GM19238 (cell line): ENCODE measurements at regions not wholly inside any gene's neighbourhood (a gene's known extent, or its start where the extent isn't known, plus 50 kb on each side); places are given as distances from the start of the nearest gene placed in this dataset.

Experiments
- DNase-seq: peaks from one replicate; pipeline ENCODE4 v3.0.0; 2011; ENCODE audit warnings: low spot score; ENCODE audit not compliant: insufficient read length

DNA sequence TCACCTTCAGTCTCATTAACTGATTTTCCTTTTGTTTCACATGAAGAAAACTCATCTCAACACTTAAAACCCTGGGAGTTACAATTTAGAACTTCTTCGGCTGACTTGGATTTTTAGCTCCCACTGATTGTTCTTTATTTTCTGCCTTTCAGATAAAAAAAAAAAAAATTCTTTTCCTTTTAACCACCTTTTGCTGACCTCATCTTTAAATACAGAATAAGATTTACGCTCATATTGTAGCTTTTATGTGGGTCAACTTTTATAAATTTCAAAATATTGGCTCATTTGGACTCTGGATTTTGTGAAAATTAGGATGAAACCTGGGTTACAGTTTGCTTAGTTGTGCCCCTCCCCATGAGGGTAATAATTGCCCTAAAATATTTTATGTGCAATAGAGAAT is 659.3 kb downstream of the ZNF674 start:
- DNase-seq = no peak

DNA sequence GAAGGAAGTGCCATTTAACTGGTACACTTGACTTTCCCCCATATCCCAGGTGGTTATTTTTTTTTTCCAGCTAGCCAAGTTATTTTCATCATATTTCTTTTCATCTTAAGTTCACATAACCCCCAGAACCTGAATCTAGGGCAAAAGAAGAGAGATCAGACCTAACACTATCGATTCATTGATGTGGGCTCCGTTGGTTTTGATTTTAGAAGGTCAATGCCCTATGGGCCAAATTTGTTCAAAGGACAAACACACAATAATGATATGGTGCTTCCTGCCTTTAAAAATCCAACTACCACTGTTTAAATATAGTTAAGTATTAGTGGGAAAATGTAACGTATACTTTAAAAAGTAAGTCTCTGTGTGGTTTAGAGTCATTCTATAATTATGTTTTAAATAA is 665.7 kb downstream of the ZNF674 start:
- DNase-seq = no peak

DNA sequence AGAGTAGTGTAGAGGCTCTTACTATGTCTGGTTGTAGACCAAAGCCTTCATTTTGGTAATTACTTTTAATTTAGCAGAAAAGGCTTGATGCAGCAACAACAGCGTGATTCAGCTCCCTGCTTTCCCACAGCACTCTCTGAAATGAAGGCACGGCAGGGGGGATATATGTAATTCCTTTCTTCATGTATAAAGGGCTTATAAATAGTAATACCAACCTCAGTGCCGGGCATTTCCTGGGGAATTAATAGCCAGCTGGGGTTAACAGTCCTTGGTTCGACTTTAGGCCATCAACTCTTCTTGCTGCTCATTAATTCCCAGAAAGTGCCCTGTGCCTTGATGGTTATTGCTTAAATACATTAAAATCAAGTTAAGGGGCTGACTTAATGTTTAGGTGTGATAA is 669.0 kb downstream of the ZNF674 start:
- DNase-seq = no peak

DNA sequence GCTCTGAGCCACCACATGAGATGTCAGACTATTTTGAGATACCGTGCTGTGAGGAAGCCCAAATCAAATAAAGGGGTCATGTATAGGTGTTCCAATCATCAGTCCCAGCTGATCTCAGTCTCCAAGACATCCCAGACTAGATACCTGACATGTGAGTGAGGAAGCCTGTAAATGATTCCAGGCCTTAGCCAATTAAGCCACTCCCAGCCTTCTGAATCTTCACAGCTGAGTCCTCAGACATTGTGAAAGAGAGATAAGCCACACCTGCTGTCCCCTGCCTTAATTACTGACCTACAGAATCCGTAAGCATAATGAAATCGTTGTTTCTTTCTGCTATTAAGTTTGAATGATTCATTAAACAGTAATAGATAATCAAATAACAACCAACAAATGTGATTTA is 671.4 kb downstream of the ZNF674 start:
- no peak for DNase-seq

DNA sequence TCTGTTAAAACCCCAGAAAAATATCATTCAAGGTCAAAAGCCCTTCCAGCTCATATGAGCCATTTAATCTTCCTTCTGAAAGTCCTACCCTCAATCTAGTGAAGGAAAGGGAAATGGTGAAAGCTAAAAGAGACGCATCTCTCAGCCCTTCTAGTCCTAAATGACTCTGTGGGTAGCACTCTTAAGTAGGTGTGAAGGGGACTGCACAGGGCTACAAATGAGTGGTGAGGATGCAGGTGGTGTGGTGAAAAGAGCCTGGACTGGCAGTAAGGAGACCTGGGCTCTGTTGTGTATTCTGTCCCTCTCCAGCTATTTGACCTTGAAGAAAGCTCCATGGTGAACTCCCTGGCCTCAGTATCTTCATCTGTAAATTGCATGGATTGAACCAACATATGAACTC is 671.8 kb upstream of the DIPK2B start:
- no peak for DNase-seq

DNA sequence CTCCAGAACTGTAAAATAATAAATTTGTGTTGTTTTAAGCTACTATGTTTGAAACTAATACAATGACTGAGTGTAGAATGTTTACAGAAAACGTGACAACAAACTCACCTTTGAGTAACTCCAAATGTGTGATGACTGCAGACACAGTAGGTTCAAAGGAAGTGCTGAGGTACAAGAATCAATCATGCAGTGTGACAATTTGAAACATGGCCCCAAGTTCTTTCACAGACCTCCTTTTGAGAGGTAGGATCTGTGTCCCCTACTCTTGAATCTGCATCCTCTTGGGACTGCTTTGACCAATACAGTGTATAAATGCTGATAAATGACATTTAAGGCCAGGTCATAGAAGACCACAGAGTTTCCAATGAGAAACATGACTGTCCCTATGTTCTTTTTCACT is 667.7 kb upstream of the DIPK2B start:
- DNase-seq = no peak

DNA sequence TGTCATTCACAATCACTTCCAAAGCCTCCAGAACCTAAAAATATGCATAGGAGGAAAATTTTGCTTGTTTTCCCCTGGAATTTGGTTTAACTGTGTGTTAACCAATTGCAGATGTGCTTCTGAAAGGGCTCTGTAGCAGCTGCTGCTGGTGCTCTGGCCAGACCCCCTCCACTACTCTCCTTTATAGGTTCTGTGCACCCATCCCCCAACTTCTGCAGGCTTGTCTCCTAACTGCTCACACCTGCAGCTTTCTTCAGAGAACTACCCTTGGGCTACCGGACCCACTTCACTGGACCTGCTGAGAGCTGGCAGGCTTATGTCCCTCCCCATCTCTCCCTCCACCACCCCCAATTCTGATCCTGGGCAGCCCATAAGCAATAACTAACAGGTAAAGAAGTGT is 662.1 kb upstream of the DIPK2B start:
- DNase-seq = no peak

DNA sequence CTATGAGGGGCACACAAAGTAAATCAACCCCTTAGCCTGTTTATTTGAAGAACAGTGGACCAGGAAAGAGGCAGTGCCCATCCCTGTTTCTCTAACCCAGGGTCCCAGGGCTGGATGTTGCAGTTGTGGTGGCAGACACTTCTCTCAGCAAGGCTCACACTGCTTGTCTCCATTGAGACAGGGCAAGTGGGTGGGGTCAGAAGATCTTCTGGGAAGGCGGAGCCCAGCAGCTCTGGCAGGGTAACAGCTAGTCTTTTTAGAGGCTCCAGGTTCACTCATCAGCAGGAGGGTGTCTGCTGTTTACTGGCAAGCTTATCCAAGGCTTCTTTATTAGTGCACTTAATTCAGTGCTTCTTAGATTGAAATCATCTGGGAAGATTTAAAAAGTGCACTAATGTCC is 659.8 kb upstream of the DIPK2B start:
- DNase-seq = no peak

DNA sequence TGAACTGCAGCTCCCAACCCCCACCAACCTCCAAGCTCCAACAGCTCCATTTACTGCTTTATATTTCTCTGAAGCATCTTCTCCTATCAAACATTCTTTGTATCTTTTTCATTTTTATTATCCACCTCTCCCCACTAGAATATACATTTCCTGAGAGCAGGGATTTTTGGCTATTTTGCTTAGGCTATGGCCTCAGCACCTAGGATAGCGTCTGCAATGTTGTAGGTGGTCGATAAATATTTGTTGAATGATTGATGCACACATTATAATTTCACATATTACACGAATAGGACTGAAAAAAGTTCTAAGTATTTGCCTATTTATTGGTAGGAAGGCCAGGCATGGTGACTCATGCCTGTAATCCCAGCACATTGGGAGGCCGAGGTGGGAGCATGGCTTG is 658.7 kb upstream of the DIPK2B start:
- no peak for DNase-seq

DNA sequence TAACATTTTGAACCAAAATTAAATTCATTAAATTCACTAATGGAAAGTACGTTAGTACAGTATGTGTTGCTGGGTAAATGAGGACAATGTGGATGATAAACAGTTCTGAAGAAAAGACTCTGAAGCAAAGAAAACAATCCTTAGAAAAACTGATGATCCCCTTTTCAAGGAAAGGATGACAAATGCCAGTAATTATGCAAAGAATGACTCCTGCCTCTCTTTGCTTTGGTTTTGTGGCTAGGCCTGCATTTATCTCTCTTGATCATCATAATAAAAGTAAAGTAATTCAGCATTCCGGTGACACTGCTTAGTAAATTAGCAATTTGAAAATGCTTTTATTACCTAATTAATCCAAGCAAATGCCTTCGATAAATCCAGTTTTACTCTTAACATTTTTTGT is 652.2 kb upstream of the DIPK2B start:
- no peak for DNase-seq

DNA sequence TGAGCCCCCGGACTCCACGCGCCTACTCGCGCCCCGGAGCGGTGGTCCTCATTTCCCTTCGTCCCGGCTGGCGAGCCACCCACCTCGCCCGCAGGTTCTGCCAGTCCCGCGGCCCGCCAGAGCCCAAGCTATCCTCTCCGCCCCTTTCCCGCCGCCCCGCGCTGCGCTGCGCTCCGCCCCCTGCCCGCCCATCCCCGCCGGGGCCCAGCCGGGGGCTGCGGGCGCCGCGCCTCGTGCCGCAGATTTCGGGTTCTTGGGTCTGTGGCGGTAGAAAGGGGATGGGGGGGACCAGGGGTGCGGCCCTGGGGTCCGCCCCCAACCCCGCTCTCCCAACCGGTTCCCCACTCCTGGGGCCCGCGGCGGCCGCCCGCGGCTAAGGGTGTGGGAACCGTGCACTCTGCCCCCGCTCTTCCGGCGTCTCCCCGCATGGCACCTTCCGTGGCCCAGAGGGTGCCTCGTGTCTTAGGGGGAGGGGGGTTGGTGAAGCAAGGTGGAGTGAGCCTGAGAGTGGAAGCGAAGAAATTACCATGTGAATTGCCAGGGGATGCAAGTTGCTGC is 650.8 kb upstream of the DIPK2B start:
- no peak for DNase-seq

DNA sequence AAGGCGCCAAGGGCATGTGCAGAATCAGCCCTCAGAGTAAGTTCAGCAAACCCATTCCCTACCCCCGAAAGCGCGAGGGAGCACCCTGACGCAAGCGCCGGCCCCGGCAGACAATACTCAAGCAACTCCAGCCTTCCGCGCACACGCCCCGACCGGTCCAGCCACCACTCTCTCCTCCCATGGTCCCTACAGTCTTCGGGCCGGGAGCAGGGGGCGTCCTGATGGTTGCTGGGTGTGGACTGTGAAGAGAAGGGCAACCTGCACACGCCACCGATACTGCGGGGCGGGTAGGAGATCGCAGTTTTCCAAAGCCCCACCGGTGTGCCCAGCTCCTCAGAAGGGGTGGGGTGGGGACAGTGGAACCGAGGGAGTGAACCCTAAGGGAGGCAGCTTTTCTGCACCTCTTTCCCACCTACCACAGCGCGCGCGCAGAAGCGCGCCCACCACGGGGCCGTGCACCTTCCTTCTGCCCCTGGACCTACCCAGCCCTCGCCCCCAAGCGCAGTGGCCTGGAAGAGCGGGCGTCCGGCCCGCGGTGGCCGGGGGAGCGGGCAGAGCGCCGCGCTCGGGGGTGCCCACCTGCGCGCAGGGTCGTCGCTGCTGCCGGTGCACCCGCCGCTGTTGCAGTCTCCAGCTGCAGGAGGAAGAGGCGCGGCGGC is 650.2 kb upstream of the DIPK2B start:
- no peak for DNase-seq

DNA sequence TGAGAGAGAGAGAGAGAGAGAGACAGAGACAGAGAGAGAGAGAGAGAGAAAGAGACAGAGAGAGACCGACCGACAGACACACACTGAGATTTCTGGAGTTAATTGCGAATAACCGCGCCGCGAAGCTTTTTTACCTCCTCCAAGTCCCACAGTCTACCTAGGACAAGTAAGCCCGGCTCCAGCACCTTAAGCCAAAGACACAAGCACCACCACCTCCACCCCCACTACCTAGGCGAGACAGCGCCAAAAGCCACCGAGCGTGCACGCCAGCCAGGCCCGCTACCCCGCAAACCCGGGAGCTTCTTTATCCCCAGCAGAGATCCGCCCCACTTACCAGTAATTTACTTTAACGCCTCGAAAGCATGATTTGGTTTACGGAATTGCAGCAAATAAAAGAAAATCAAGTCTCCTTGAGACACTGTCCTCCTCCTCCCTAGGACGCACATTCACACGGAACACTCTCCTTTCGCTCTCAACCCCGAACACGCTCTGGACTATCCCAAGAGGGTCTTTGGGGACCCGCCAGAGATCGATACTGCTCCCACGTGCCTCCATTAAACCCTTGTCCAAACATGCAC is 649.6 kb upstream of the DIPK2B start:
- DNase-seq = no peak

DNA sequence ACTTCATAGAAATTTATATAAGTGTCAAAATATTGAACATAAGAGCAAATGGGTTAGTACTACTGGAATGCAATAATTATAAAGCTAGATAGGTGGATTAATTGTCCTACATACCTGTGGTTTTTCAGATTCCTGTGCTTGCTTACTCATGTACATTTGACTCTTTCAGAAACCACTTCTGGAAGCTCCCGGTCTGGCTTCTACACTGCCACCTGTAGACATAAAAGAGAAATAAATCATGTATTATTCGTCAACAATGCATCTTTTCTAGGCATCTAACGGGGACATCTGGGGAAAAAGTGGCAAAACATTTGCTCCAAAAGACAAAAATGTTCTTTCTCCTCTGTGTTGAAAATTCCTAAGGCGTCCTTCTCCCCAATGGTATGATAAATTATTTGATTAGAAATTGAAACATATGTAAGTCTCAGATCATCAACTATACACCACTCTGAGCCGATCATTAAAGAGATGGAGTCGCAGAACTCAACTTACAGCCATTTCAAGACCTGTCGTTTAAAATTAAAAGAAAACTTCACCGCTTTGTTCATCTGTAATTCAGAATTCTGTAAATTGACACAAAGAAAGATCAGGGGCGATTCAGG is 648.7 kb upstream of the DIPK2B start:
- no peak for DNase-seq

DNA sequence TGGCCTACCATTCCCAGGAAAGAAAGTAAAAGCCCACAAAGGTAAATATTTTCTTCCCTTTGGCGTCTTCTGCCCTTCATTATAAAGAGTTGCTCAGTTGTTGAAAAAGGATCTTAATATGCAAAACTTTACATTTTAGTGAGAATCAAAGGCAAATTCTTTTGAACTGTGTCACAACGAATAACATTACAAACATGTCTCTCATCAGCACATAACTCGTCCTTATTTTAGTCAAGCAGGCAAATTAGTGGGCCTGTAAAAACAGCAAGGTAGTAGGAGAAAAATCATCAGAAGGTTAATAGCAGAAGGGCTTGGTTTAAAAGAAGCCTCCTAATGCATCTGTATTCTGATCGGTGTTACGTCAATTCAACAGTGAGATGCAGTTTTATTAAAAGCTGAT is 647.3 kb upstream of the DIPK2B start:
- DNase-seq = no peak

DNA sequence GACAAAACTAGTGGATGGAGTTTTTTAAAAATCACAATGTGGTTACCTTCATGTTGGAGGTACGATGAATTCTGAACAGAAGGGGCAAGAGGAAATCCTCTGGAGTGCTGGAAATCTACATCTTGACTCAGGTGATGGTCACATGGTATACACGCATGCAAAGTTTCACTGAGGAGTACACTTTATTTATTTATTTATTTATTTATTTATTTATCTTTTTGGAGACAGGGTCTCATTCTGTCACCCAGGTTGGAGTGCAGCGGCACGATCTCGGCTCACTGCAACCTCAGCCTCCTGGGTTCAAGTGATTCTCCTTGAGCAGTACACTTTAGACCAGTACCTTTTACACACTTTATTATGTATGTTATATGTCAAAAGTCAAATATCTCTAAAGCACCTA is 645.7 kb upstream of the DIPK2B start:
- DNase-seq = no peak

DNA sequence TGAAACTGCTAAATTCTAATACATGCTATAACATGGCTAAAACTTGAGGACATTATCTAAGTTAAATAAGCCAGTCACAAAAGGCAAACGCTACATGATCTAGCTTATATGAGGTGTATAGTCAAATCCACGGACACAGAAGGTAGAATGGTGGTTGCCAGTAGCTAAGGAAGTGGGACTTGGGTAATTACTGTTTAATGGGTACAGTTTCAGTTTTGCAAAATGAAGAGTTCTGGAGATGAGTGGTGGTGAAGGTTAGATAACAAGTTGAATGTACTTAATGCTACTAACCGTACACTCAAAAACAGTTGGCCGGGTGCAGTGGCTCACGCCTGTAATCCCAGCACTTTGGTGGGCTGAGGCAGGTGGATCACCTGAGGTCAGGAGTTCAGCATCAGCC is 644.5 kb upstream of the DIPK2B start:
- no peak for DNase-seq

DNA sequence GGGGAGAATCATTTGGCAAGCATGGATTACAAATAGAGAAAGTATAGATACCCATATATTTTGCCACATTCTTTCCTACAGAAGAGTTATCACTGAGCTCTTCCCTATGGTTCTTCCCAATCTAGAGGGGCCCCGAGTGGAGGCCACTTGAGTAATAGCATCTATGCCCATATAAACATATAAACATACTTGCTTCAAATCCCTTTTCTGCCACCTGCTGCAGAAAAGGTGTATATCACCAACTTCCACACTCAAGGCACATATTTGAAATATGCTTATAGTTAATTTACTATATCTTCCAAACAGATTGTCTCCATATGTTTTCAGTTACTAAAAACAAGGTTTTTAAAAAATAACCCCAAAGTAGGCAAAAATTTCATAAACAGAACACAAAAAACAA is 642.8 kb upstream of the DIPK2B start:
- no peak for DNase-seq

DNA sequence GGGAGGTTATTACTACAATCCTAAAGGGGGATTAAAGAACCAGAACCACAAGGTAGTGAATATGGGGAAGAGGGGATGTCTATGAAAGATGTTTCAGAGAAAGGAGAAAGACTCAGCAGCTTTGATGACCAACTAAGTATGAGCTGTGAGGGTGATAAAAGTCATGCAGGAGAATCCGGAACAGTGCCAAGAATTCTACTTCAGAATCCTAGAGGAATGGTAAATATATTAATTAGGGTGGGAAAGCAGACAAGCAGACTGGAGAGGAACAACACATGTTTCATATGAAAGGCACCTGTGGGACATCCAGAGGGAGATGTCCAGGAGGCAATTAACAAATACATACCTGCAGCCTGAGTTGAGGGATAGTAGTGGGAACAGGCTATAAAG is 642.2 kb upstream of the DIPK2B start:
- DNase-seq = no peak

DNA sequence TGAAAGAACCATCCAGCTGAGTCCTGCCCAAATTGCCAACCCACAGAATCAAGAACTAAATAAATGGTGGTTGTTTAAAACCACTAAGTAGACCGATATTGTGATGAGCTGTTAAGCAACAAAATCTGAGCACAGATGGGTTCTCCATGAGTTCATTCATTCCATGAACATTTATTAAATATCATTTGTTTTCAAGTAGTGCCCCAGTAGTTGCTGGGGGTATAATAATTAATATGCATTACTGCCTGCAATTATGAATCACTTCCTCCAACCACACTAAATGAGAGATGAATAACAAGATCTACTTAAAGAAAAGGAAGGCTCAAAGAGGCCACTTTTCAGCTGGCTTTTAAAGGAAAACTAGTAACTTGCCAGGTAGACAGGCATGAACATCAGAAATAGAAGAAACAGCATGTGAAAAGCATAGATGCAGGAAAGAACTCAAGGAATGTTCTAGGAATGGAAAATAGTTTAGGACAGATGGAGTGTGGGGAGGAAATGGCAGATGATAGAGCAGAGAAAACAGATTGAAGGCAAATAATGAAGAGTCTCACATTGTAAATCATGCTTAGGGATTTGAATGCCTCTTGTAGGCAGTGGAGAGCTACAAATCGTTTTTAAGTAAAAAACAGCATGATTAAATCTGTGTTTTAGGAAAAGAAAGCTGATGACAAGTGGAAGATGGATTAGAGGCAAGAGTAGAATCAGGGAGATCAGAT is 641.7 kb upstream of the DIPK2B start:
- DNase-seq = no peak

DNA sequence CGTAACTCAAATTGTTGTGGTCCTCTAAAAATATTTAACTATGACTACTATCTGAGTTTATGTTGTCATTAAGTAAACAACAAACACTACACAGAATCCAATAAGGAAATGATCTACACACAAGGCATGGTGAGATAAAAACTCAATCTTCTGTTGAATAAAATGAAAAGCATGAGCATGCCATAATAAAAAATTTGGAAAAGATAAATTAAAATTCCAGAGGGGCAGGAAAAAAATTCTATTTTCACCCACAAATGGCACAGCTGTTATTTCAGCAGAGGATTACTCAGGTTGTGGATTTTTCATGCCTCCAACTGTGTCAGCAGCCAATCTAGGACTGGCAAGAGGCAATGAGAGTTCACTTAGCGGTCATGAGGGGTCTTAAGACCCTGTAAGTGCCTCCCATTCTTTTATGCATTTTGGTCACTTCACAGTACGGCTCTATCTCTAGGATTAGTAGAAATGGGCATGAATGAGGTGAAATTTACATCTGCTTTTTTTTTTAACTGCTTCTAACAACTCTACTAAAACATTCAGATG is 639.8 kb upstream of the DIPK2B start:
- DNase-seq = no peak

DNA sequence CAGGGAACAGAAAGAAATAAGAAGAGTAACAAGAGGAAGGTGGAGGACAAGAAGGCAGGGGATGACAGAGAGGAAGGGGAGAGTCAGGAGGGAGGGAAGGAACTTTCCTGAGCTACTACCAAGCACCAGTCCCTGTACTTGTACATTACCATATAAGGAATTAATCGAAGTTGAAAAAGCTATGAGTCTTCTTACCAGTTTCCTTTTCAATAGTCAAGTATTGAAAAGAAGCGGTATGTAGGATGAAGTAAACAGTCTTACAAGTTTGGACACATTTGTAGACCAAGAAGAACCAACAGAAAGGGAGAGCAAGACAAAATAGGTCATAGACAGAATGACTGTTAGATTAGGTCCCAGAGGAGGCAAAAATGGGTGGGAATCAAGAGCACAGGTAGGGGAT is 629.7 kb upstream of the DIPK2B start:
- no peak for DNase-seq
